IMR-90 (cell line): ENCODE measurements at regions not wholly inside any gene's neighbourhood (a gene's known extent, or its start where the extent isn't known, plus 50 kb on each side); places are given as distances from the start of the nearest gene placed in this dataset.

Experiments used
- ATAC-seq: fragments of 200-7000 bp; cut with Tn5 transposase; 2 replicates; pipeline ENCODE4 v1.9.1; 2020; ENCODE audit warnings: low read depth, mild to moderate bottlenecking, moderate library complexity
- BruUV-seq: library from RNA; stranded (reverse); fragments of 400-500 nt; replicated peaks from 2 replicates; lab custom pipeline; 2021; lab: Mats Ljungman, UMichigan
- CTCF ChIA-PET: fragments of 300-600 bp; formaldehyde crosslinking; extraction: SDS; loops from one replicate; lab custom pipeline; 2021; ENCODE audit warnings: antibody characterized with exemption; lab: Yijun Ruan, JAX
- POLR2A ChIA-PET: fragments of 300-600 bp; sonication (Branson Sonifier 250); formaldehyde crosslinking; loops from one replicate; lab custom pipeline; 2022; ENCODE audit warnings: antibody characterized with exemption; ENCODE audit not compliant: unreplicated experiment; lab: Charles Lee
- DNase-seq: peaks from one replicate; pipeline ENCODE4 v3.0.0; 2013
- H2AFZ ChIP-seq: replicated peaks from 2 replicates; pipeline ENCODE3; 2013; ENCODE audit warnings: low read length, mild to moderate bottlenecking; ENCODE audit not compliant: poor library complexity
- H2AK5ac ChIP-seq: 2 replicates; pipeline ENCODE4 v1.6.1; 2013; ENCODE audit warnings: low read depth, low read length, inconsistent platforms
- H2AK9ac ChIP-seq: replicated peaks from 2 replicates; pipeline ENCODE3; 2013; ENCODE audit warnings: mild to moderate bottlenecking, low read depth, low read length, moderate library complexity; ENCODE audit not compliant: poor library complexity
- H2BK120ac ChIP-seq: 2 replicates; pipeline ENCODE4 v1.6.1; 2013; ENCODE audit warnings: low read depth, low read length, inconsistent platforms
- H2BK15ac ChIP-seq: 3 replicates; pipeline ENCODE4 v1.6.1; 2013; ENCODE audit warnings: low read depth, low read length, inconsistent platforms
- H2BK20ac ChIP-seq: 2 replicates; pipeline ENCODE4 v1.6.1; 2013; ENCODE audit warnings: low read depth, mild to moderate bottlenecking, inconsistent platforms, low read length, moderate library complexity
- H2BK5ac ChIP-seq: 2 replicates; pipeline ENCODE4 v1.6.1; 2013; ENCODE audit warnings: mild to moderate bottlenecking, low read depth, low read length, inconsistent platforms; ENCODE audit not compliant: poor library complexity, severe bottlenecking
- H3K14ac ChIP-seq: replicated peaks from 2 replicates; pipeline ENCODE4 v1.6.1; 2013; ENCODE audit warnings: low read depth, low read length, inconsistent platforms
- H3K18ac ChIP-seq: 2 replicates; pipeline ENCODE4 v1.6.1; 2013; ENCODE audit warnings: low read depth, low read length, control low read depth
- H3K23ac ChIP-seq: 2 replicates; pipeline ENCODE4 v1.6.1; 2013; ENCODE audit warnings: low read depth, low read length, inconsistent platforms
- H3K27ac ChIP-seq: 2 replicates; pipeline ENCODE4 v1.5.1; 2013; ENCODE audit warnings: mild to moderate bottlenecking, control low read depth, low read length; ENCODE audit not compliant: insufficient read depth
- H3K27me3 ChIP-seq: 2 replicates; pipeline ENCODE4 v1.6.1; 2013; ENCODE audit warnings: low read length; ENCODE audit not compliant: control insufficient read depth, insufficient read depth
- H3K36me3 ChIP-seq: 2 replicates; pipeline ENCODE4 v1.6.1; 2013; ENCODE audit warnings: low read length, mixed read lengths; ENCODE audit not compliant: control insufficient read depth, insufficient read depth
- H3K4ac ChIP-seq: 2 replicates; pipeline ENCODE4 v1.6.1; 2013; ENCODE audit warnings: low read depth, low read length, inconsistent platforms
- H3K4me1 ChIP-seq: 2 replicates; pipeline ENCODE4 v1.6.1; 2013; ENCODE audit warnings: low read length, mixed read lengths; ENCODE audit not compliant: control insufficient read depth, insufficient read depth
- H3K4me2 ChIP-seq: 2 replicates; pipeline ENCODE4 v1.6.1; 2013; ENCODE audit warnings: low read depth, mild to moderate bottlenecking, control low read depth, low read length, moderate library complexity
- H3K4me3 ChIP-seq: 2 replicates; pipeline ENCODE4 v1.5.1; 2013; ENCODE audit warnings: low read depth, mild to moderate bottlenecking, control low read depth, low read length, moderate library complexity; ENCODE audit not compliant: insufficient read depth
- H3K56ac ChIP-seq: 2 replicates; pipeline ENCODE4 v1.6.1; 2013; ENCODE audit warnings: low read length, inconsistent platforms; ENCODE audit not compliant: insufficient read depth; ENCODE audit errors: extremely low read depth
- H3K79me1 ChIP-seq, 2 experiments: 2 replicates each; pipeline ENCODE4 v1.6.1; 2013; ENCODE audit warnings: low read length in 2 of 2, inconsistent platforms in 1 of 2, low read depth in 1 of 2
- H3K9ac ChIP-seq: 2 replicates; pipeline ENCODE4 v1.6.1; 2013; ENCODE audit warnings: low read depth, low read length, control low read depth
- H3K9me1 ChIP-seq: 2 replicates; pipeline ENCODE4 v1.6.1; 2013; ENCODE audit warnings: low read length, inconsistent platforms; ENCODE audit not compliant: insufficient read depth
- H3K9me3 ChIP-seq: 2 replicates; pipeline ENCODE4 v1.6.1; 2013; ENCODE audit warnings: low read length; ENCODE audit not compliant: control insufficient read depth, insufficient read depth
- H4K20me1 ChIP-seq: 2 replicates; pipeline ENCODE4 v1.6.1; 2013; ENCODE audit warnings: low read length, inconsistent platforms; ENCODE audit not compliant: insufficient read depth
- H4K5ac ChIP-seq: 2 replicates; pipeline ENCODE4 v1.6.1; 2013; ENCODE audit warnings: mild to moderate bottlenecking, low read depth, low read length, control low read depth
- H4K8ac ChIP-seq, 2 experiments: 2 replicates each; pipeline ENCODE4 v1.6.1; 2013; ENCODE audit warnings: low read depth in 2 of 2, low read length in 2 of 2, control low read depth in 1 of 2, inconsistent platforms in 1 of 2
- H4K91ac ChIP-seq: 2 replicates; pipeline ENCODE4 v1.6.1; 2013; ENCODE audit warnings: low read depth, low read length, inconsistent platforms; ENCODE audit not compliant: insufficient read depth
- BHLHE40 ChIP-seq: fragments of 150-350 bp; IDR thresholded peaks from 2 replicates; pipeline ENCODE4 v1.6.1; 2016; ENCODE audit warnings: mild to moderate bottlenecking, low read depth, low read length
- CEBPB ChIP-seq: IDR thresholded peaks from 2 replicates; pipeline ENCODE4 v1.6.1; 2012; ENCODE audit warnings: low read depth, low read length, improper control_type of control experiment
- CHD1 ChIP-seq: IDR thresholded peaks from 2 replicates; pipeline ENCODE4 v1.6.1; 2012; ENCODE audit warnings: low read depth, low read length, improper control_type of control experiment
- MAFK ChIP-seq: IDR thresholded peaks from 2 replicates; pipeline ENCODE4 v1.6.1; 2012; ENCODE audit warnings: low read depth, low read length, improper control_type of control experiment
- NFE2L2 ChIP-seq: fragments of 150-350 bp; IDR thresholded peaks from 2 replicates; pipeline ENCODE4 v1.6.1; 2016; ENCODE audit warnings: low read depth, mild to moderate bottlenecking, low read length
- RCOR1 ChIP-seq: IDR thresholded peaks from 2 replicates; pipeline ENCODE4 v1.6.1; 2012; ENCODE audit warnings: mild to moderate bottlenecking, low read length, improper control_type of control experiment; ENCODE audit not compliant: insufficient replicate concordance
- RFX5 ChIP-seq: IDR thresholded peaks from 2 replicates; pipeline ENCODE4 v1.8.0; 2012; ENCODE audit warnings: low read depth, mild to moderate bottlenecking, low read length, moderate library complexity
- WGBS, 2 experiments: methylation state at CpG; one replicate each; pipeline versions ENCODE4 v1.1.5 to v1.1.7; 2013; ENCODE audit warnings: missing lambda C conversion rate in 2 of 2; ENCODE audit not compliant: insufficient read length in 1 of 2; ENCODE audit errors: extremely low coverage in 2 of 2; 5-methylcytosine and 5-hydroxymethylcytosine counted together
- dilution Hi-C: fragments of 300-500 bp; cut with HindIII; formaldehyde crosslinking; loops from one replicate; pipeline ENCODE4 v1.14.3; 2018; ENCODE audit warnings: low sequenced_read_pairs; ENCODE audit not compliant: unreplicated experiment
- in situ Hi-C: fragments of 300-500 bp; cut with MboI; formaldehyde crosslinking; loops from 3 replicates; pipeline ENCODE4 v1.14.3; 2019; ENCODE audit warnings: low sequenced_read_pairs, inconsistent platforms, mixed read lengths
- intact Hi-C: fragments of 100-400 bp; cut with micrococcal nuclease; formaldehyde crosslinking; loops from 2 replicates; pipeline ENCODE4 v1.10.0; 2022
- TF ChIP-seq, protein P1 (sequence below): fragments of 150-350 bp; IDR thresholded peaks from 2 replicates; pipeline ENCODE4 v1.6.1; 2016; ENCODE audit warnings: low read depth, mild to moderate bottlenecking, low read length, moderate library complexity, borderline replicate concordance
- TF ChIP-seq, protein P2 (sequence below): fragments of 150-350 bp; IDR thresholded peaks from 2 replicates; pipeline ENCODE4 v1.6.1; 2017; ENCODE audit warnings: mild to moderate bottlenecking, antibody characterized with exemption, low read length, low read depth
- TF ChIP-seq, protein P3 (sequence below): conservative IDR thresholded peaks from 2 replicates; pipeline ENCODE4 v1.5.1; 2012; ENCODE audit warnings: mild to moderate bottlenecking, low read depth, low read length, improper control_type of control experiment

DNA sequence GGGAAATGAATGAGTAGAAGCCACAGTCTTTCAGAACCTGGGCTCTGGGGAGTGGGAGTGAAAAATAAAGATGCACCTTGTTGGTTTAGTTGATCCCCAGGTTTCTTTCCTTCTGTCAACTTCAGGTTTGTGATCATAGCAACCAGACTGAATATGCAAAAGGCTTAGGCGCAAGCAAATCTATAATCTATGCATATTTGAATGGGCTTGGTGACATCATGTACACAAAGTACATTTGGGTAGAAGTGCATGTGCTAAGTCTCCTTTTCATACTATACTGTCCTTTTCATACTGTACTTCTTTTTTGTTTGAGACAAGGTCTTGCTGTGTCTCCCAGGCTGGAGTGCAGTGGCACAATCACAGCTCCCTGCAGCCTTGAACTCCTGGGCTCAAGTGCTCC lies 132.4 kb upstream of the C2CD4B start:
- no CpG with 5 or more reads among the region's 1 CpG for WGBS, 2 experiments
- DNase-seq (no peak), ATAC-seq (no peak)
- Histone ChIP-seq H4K20me1 (no peaks in the 10 kb centered on the region), H3K23ac (no peak overlapping the region), H3K9me3 (no peaks in the 10 kb centered on the region; the same call in 1 of the 2 replicates), H3K27ac (no peak overlapping the region), H4K8ac (no peak overlapping the region), H4K91ac (no peak overlapping the region), H3K14ac (no peak overlapping the region), H2BK5ac (no peak overlapping the region), H2AFZ (no peak overlapping the region), H3K4me3 (no peak overlapping the region), H3K4me1 (no peaks in the 10 kb centered on the region), H2BK15ac (no peak overlapping the region), H2AK5ac (no peak overlapping the region), H3K27me3 (peaks cover 37% of the 10 kb centered on the region), H3K79me1 (no peaks in the 10 kb centered on the region), H3K9me1 (no peaks in the 10 kb centered on the region), H3K9ac (no peak overlapping the region), H3K56ac (no peak overlapping the region), H3K4me2 (no peak overlapping the region), H2BK120ac (no peak overlapping the region), H4K5ac (no peak overlapping the region), H2AK9ac (no peak overlapping the region), H3K18ac (no peak overlapping the region), H3K4ac (no peak overlapping the region), H2BK20ac (no peak overlapping the region), H3K36me3 (no peaks in the 10 kb centered on the region)
- in situ Hi-C loops = no loop called here
- POLR2A ChIA-PET = no interaction called here
- TF ChIP-seq RCOR1 (no peak), MAFK (no peak), CHD1 (no peak), BHLHE40 (no peak), RFX5 (no peak), CEBPB (no peak), NFE2L2 (no peak)
- TF ChIP-seq, protein P1, sequence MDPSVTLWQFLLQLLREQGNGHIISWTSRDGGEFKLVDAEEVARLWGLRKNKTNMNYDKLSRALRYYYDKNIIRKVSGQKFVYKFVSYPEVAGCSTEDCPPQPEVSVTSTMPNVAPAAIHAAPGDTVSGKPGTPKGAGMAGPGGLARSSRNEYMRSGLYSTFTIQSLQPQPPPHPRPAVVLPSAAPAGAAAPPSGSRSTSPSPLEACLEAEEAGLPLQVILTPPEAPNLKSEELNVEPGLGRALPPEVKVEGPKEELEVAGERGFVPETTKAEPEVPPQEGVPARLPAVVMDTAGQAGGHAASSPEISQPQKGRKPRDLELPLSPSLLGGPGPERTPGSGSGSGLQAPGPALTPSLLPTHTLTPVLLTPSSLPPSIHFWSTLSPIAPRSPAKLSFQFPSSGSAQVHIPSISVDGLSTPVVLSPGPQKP = no peak
- TF ChIP-seq, protein P2, sequence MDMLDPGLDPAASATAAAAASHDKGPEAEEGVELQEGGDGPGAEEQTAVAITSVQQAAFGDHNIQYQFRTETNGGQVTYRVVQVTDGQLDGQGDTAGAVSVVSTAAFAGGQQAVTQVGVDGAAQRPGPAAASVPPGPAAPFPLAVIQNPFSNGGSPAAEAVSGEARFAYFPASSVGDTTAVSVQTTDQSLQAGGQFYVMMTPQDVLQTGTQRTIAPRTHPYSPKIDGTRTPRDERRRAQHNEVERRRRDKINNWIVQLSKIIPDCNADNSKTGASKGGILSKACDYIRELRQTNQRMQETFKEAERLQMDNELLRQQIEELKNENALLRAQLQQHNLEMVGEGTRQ = no peak
- TF ChIP-seq, protein P3, sequence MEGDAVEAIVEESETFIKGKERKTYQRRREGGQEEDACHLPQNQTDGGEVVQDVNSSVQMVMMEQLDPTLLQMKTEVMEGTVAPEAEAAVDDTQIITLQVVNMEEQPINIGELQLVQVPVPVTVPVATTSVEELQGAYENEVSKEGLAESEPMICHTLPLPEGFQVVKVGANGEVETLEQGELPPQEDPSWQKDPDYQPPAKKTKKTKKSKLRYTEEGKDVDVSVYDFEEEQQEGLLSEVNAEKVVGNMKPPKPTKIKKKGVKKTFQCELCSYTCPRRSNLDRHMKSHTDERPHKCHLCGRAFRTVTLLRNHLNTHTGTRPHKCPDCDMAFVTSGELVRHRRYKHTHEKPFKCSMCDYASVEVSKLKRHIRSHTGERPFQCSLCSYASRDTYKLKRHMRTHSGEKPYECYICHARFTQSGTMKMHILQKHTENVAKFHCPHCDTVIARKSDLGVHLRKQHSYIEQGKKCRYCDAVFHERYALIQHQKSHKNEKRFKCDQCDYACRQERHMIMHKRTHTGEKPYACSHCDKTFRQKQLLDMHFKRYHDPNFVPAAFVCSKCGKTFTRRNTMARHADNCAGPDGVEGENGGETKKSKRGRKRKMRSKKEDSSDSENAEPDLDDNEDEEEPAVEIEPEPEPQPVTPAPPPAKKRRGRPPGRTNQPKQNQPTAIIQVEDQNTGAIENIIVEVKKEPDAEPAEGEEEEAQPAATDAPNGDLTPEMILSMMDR = no peak
- dilution Hi-C loops = no loop called here
- intact Hi-C loops = no loop called here
- CTCF ChIA-PET = interaction anchor here (0.6 kb wide), 1 partner anchor 262 kb away, joined by 4 read pairs; no protein-coding TSS in a partner anchor
- BruUV-seq = no TSS peak
